ENCODE measurements at regions not wholly inside any gene's neighbourhood (a gene's known extent, or its start where the extent isn't known, plus 50 kb on each side); places are given as distances from the start of the nearest gene placed in this dataset.

DNA sequence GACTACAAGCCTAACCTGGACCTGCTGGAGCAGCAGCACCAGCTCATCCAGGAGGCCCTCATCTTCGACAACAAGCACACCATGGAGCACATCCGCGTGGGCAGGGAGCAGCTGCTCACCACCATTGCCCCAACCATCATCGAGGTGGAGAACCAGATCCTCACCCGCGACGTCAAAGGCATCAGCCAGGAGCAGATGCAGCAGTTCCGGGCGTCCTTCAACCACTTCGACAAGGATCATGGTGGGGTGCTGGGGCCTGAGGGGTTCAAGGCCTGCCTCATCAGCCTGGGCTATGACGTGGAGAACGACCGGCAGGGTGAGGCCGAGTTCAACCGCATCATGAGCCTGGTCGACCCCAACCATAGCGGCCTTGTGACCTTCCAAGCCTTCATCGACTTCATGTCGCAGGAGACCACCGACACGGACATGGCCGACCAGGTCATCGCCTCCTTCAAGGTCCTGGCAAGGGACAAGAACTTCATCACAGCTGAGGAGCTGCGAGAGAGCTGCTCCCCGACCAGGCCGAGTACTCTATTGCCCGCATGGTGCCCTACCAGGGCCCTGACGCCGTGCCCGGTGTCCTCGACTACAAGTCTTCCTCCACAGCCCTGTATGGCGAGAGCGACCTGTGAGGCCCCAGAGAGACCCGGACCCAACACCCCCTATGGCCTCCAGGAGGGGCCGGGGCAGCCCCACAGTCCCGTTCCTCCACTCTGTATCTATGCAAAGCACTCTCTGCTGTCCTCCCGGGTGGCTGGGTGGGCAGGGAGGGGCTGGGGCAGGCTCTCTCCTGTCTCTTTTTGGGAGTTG lies 486.2 kb downstream of the TRAM1L1 start:
- FAIRE-seq, result no peak
- no TSS peak for BruUV-seq (replicated peaks)
- TF ChIP-seq ZBTB14 (CRISPR knock-in tag; IDR thresholded peaks at IDR 0.05) (no peak), KMT2B (CRISPR knock-in tag; IDR thresholded peaks at IDR 0.05) (no peak), CBX1 (IDR thresholded peaks at IDR 0.05; ENCODE audit: low read depth) (no peak), GMEB1 (CRISPR knock-in tag; IDR thresholded peaks at IDR 0.05; ENCODE audit: borderline replicate concordance) (no peak), ZNF556 (CRISPR knock-in tag; IDR thresholded peaks at IDR 0.05; ENCODE audit: borderline replicate concordance) (no peak), ZNF180 (CRISPR knock-in tag; IDR thresholded peaks at IDR 0.05; ENCODE audit: borderline replicate concordance, low read depth) (no peak), ZNF549 (CRISPR knock-in tag; IDR thresholded peaks at IDR 0.05) (no peak), CCAR2 (optimal IDR thresholded peaks at IDR 0.05; ENCODE audit: low read depth, low read length) (no peak), MAFG (CRISPR knock-in tag; IDR thresholded peaks at IDR 0.05) (no peak), ZNF18 (CRISPR knock-in tag; IDR thresholded peaks at IDR 0.05; ENCODE audit: insufficient replicate concordance) (no peak), ZZZ3 (CRISPR knock-in tag; IDR thresholded peaks at IDR 0.05; ENCODE audit: borderline replicate concordance) (no peak)
- TF ChIP-seq, protein P1, sequence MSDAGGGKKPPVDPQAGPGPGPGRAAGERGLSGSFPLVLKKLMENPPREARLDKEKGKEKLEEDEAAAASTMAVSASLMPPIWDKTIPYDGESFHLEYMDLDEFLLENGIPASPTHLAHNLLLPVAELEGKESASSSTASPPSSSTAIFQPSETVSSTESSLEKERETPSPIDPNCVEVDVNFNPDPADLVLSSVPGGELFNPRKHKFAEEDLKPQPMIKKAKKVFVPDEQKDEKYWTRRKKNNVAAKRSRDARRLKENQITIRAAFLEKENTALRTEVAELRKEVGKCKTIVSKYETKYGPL (CRISPR knock-in tag; IDR thresholded peaks at IDR 0.05), result no peak
- TF ChIP-seq, protein P2, sequence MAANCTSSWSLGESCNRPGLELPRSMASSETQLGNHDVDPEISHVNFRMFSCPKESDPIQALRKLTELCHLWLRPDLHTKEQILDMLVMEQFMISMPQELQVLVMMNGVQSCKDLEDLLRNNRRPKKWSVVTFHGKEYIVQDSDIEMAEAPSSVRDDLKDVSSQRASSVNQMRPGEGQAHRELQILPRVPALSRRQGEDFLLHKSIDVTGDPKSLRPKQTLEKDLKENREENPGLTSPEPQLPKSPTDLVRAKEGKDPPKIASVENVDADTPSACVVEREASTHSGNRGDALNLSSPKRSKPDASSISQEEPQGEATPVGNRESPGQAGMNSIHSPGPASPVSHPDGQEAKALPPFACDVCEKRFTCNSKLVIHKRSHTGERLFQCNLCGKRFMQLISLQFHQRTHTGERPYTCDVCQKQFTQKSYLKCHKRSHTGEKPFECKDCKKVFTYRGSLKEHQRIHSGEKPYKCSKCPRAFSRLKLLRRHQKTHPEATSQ (CRISPR knock-in tag; IDR thresholded peaks at IDR 0.05; ENCODE audit: borderline replicate concordance), result no peak
- TF ChIP-seq, protein P3, sequence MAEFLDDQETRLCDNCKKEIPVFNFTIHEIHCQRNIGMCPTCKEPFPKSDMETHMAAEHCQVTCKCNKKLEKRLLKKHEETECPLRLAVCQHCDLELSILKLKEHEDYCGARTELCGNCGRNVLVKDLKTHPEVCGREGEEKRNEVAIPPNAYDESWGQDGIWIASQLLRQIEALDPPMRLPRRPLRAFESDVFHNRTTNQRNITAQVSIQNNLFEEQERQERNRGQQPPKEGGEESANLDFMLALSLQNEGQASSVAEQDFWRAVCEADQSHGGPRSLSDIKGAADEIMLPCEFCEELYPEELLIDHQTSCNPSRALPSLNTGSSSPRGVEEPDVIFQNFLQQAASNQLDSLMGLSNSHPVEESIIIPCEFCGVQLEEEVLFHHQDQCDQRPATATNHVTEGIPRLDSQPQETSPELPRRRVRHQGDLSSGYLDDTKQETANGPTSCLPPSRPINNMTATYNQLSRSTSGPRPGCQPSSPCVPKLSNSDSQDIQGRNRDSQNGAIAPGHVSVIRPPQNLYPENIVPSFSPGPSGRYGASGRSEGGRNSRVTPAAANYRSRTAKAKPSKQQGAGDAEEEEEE (CRISPR knock-in tag; IDR thresholded peaks at IDR 0.05; ENCODE audit: borderline replicate concordance), result no peak

More for the DNA sequence above, 486.2 kb downstream of the TRAM1L1 start:
- H3K27ac ChIP-seq (ENCODE audit: extremely low read length, insufficient read depth, low read length), result no peak overlapping the region
- H4K20me1 ChIP-seq (ENCODE audit: insufficient read depth, low read length), result no peaks in the 10 kb centered on the region
- no peaks in the 10 kb centered on the region for H3K4me1 ChIP-seq (ENCODE audit: insufficient read depth, low read length)
- intact Hi-C loops (cut with micrococcal nuclease; ENCODE audit: unreplicated experiment) (no loop called here), in situ Hi-C loops (cut with HindIII; ENCODE audit: extremely low pct_ligation_motif_present, low pct_unique_long_range_greater_than_20kb) (no loop called here)
- ATAC-seq, result no peak; the same call in 1 of the 3 replicates
- H3K9ac ChIP-seq (ENCODE audit: insufficient read depth, low read depth, low read length), result no peak overlapping the region
- H3K36me3 ChIP-seq (replicated peaks in 1 of 2; ENCODE audit: control insufficient read depth in 1 of 2, insufficient read depth in 2 of 2, low read length in 2 of 2), result no peaks in the 10 kb centered on the region
- CTCF ChIA-PET (ENCODE audit: low intra/inter-chr PET ratio, low total read pairs), result no interaction called here
- no peaks in the 10 kb centered on the region for H3K27me3 ChIP-seq (ENCODE audit: control insufficient read depth in 1 of 2, insufficient read depth in 2 of 2, low read length in 2 of 2)
- no peak overlapping the region for H3K4me3 ChIP-seq (replicated peaks in 1 of 3; ENCODE audit: insufficient read depth in 1 of 3, low read depth in 2 of 3, low read length in 3 of 3)
- H2AFZ ChIP-seq (ENCODE audit: low read length), result no peak overlapping the region
- no peaks in the 10 kb centered on the region for H3K79me2 ChIP-seq (ENCODE audit: insufficient read depth, low read length)
- POLR2A ChIA-PET, result no interaction called here
- H3K9me3 ChIP-seq (ENCODE audit: low read length), result no peaks in the 10 kb centered on the region
- no peak for DNase-seq (ENCODE audit: low spot score)
- WGBS (ENCODE audit: low lambda C conversion rate), result 81% methylated on average over 10 of the region's 37 CpGs
- no peak overlapping the region for H3K4me2 ChIP-seq (ENCODE audit: low read depth, low read length)

Measured in HepG2 (cell line).